ENCODE measurements at regions not wholly inside any gene's neighbourhood (a gene's known extent, or its start where the extent isn't known, plus 50 kb on each side); places are given as distances from the start of the nearest gene placed in this dataset.
A peak's percentile ranks its signal among the peaks of the same experiment; 100 is the strongest.

DNA sequence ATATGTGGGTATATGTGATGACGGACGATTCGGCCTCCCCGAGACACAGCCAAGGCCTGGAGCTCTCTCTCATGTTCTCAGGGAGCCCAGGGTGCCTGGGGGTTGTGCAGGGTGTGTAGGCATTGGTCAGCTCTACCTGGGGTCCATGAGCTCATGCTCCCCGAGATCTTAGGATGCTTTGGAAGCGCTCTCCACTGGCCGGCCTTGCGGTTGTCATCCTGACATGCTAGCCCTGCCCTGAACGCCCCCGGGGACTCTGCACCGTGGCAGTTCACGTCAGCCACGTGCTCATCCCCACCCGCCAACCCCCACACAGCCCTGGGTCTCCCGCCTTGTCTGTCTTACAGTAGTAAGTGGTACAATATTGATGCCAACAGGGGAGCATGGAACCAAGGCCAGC, 67.8 kb downstream of the RTP5 start:
- Mint-ChIP-seq H3K4me3 (ENCODE audit: unreplicated experiment) (no peak overlapping the region), H3K27ac (ENCODE audit: unreplicated experiment) (no peak overlapping the region), H3K4me1 (ENCODE audit: low read depth, unreplicated experiment) (no peaks in the 10 kb centered on the region), H3K36me3 (ENCODE audit: unreplicated experiment) (peaks cover 16% of the 10 kb centered on the region), H3K27me3 (ENCODE audit: unreplicated experiment) (no peaks in the 10 kb centered on the region), H3K9me3 (ENCODE audit: unreplicated experiment) (no peaks in the 10 kb centered on the region)
- DNase-seq, result no peak
- no peak for TF ChIP-seq CTCF (IDR thresholded peaks at IDR 0.05; ENCODE audit: partially characterized antibody, unreplicated experiment)

DNA sequence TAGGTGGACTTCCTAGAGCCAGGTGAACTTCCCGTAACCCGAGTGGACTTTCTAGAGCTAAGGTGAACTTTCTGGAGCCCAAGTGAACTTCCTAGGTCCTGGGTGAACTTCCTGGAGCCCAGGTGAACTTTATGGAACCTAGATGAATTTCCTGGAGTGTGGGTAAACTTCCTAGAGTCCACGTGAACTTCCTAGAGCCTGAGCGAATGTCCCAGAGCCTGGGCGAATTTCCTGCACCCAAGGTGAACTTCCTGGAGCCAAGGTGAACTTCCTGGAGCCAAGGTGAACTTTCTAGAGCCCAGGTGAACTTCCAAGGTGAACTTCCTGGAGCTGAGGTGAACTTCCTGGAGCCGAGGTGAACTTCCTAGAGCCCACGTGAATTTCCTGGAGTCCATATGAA, 70.0 kb downstream of the RTP5 start:
- DNase-seq, result no peak
- no peak overlapping the region for H3K4me3 Mint-ChIP-seq (ENCODE audit: unreplicated experiment)
- no peaks in the 10 kb centered on the region for H3K27me3 Mint-ChIP-seq (ENCODE audit: unreplicated experiment)
- no peaks in the 10 kb centered on the region for H3K9me3 Mint-ChIP-seq (ENCODE audit: unreplicated experiment)
- no peak for TF ChIP-seq CTCF (IDR thresholded peaks at IDR 0.05; ENCODE audit: partially characterized antibody, unreplicated experiment)
- H3K36me3 Mint-ChIP-seq (ENCODE audit: unreplicated experiment), result peaks cover 16% of the 10 kb centered on the region
- H3K27ac Mint-ChIP-seq (ENCODE audit: unreplicated experiment), result no peak overlapping the region
- no peaks in the 10 kb centered on the region for H3K4me1 Mint-ChIP-seq (ENCODE audit: low read depth, unreplicated experiment)

DNA sequence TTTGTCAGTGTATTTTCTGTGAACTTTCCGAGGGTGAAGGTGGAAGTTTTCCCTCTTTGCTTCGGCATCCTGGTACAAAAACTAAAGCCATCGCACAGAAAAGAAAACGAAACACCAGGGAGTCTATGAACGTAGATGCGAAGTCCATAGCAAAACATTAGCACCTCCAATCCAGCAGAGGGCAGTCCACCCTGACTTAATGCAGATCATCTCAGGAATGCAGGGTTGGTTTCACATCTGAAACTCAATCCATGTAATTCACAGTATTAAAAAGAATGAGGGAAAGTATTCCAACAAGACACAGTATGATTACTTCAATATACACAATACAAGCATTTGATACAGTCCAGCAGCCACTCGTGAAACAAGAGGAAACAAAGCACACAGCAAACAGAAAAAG, 70.8 kb downstream of the RTP5 start:
- peak; percentile 47 for TF ChIP-seq CTCF (IDR thresholded peaks at IDR 0.05; ENCODE audit: partially characterized antibody, unreplicated experiment)
- no peaks in the 10 kb centered on the region for H3K4me1 Mint-ChIP-seq (ENCODE audit: low read depth, unreplicated experiment)
- DNase-seq, result no peak
- H3K9me3 Mint-ChIP-seq (ENCODE audit: unreplicated experiment), result no peaks in the 10 kb centered on the region
- H3K27me3 Mint-ChIP-seq (ENCODE audit: unreplicated experiment), result no peaks in the 10 kb centered on the region
- H3K27ac Mint-ChIP-seq (ENCODE audit: unreplicated experiment), result no peak overlapping the region
- no peak overlapping the region for H3K4me3 Mint-ChIP-seq (ENCODE audit: unreplicated experiment)
- peaks cover 15% of the 10 kb centered on the region for H3K36me3 Mint-ChIP-seq (ENCODE audit: unreplicated experiment)

DNA sequence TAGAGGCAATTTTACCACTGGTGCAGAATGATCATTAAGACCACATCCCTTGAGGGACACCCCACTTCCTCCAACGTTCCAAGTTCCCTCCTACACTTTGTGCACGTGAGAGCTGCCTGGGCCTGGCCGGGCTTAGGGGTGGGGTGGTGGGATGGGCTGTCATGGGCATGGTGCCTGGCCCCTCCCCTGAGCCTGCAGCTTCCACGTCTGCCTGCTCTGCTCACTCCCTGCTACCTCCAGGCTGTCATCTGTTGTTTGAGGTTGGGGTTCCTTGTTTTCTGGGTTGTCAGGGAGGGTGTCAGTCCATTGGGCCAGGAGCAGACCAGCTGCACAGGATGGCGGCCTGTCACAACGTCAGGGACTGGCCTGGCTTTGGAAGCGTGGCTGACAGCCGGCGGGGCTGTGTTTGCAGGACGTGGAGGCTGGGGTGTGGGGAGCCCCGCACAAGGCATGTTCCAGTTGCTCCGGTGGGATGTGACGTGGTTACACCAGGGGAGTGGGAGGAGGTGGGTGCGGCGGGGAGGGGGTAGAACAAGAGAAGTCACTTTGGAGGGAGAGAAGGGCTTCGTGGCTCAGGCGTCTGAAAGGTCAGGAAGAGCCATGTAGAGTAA, 72.3 kb downstream of the RTP5 start:
- TF ChIP-seq CTCF (IDR thresholded peaks at IDR 0.05; ENCODE audit: partially characterized antibody, unreplicated experiment), result no peak
- Mint-ChIP-seq H3K4me1 (ENCODE audit: low read depth, unreplicated experiment) (no peaks in the 10 kb centered on the region), H3K27ac (ENCODE audit: unreplicated experiment) (no peak overlapping the region), H3K9me3 (ENCODE audit: unreplicated experiment) (no peaks in the 10 kb centered on the region), H3K36me3 (ENCODE audit: unreplicated experiment) (peaks cover 19% of the 10 kb centered on the region), H3K4me3 (ENCODE audit: unreplicated experiment) (no peak overlapping the region), H3K27me3 (ENCODE audit: unreplicated experiment) (no peaks in the 10 kb centered on the region)
- no peak for DNase-seq

DNA sequence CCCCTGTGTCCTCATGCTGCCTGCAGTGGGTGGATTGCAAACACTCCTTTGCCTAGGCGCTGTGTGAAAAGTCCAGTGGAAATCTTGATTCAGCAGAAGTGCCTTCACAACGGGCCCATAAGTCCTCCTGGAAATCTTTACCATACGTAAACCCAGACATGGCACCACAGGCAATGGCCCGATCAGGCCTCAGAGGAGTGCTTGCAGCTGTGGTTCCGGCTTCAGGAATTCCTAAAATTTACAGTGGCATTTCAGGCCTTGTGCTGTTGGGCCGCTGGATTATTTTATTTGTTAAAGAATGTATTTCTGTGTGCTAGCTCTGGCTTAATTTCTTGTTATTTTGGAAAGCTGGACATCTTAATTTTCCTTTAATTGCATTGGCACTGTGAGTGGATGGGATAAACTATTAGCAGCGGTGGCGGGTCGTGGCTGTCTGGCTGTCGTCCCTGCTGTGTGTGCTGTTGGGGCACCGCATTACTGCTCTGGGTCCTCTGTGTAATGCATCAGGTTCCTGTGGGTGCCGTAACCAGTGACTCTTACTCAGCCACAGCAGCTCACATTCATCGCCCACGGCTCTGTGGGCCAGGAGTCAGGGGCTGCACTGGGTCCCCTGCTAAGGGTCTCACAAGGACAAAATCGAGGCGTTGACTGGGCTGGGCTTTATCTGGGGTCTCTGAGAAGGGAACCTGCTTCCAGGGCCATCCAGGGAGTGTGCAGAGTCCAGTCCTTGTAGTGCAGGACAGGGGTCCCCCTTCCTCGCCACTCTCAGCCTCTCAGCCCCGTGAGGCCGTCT, 73.1 kb downstream of the RTP5 start:
- H3K36me3 Mint-ChIP-seq (ENCODE audit: unreplicated experiment), result peaks cover 20% of the 10 kb centered on the region
- H3K4me1 Mint-ChIP-seq (ENCODE audit: low read depth, unreplicated experiment), result no peaks in the 10 kb centered on the region
- H3K27ac Mint-ChIP-seq (ENCODE audit: unreplicated experiment), result no peak overlapping the region
- no peaks in the 10 kb centered on the region for H3K9me3 Mint-ChIP-seq (ENCODE audit: unreplicated experiment)
- no peak for TF ChIP-seq CTCF (IDR thresholded peaks at IDR 0.05; ENCODE audit: partially characterized antibody, unreplicated experiment)
- H3K27me3 Mint-ChIP-seq (ENCODE audit: unreplicated experiment), result no peaks in the 10 kb centered on the region
- H3K4me3 Mint-ChIP-seq (ENCODE audit: unreplicated experiment), result no peak overlapping the region
- DNase-seq, result no peak
